Tibial artery (tissue), 4 donors: ENCODE measurements at regions not wholly inside any gene's neighbourhood (a gene's known extent, or its start where the extent isn't known, plus 50 kb on each side); places are given as distances from the start of the nearest gene placed in this dataset.

ENCODE experiments used
- DNase-seq, 2 donors: peaks; one replicate each; pipeline ENCODE4 v3.0.0-alpha.2; 2019
- H3K27ac ChIP-seq, 2 donors: fragments of 200-600 bp; sonication (generic) in 1 of 2; 1 replicate in 1 of 2; 2 replicates in 1 of 2; pipeline ENCODE4 v1.5.1; 2018 to 2019; ENCODE audit warnings: mild to moderate bottlenecking in 1 of 2
- H3K27me3 ChIP-seq, 2 donors: fragments of 200-600 bp; sonication (generic) in 1 of 2; one replicate each; pipeline versions ENCODE4 v1.5.1 to v1.6.0; 2016 to 2019
- H3K36me3 ChIP-seq, 3 donors: fragments of 200-600 bp; sonication (generic) in 2 of 3; one replicate each; pipeline ENCODE4 v1.5.1; 2016 to 2019; ENCODE audit warnings: mild to moderate bottlenecking in 2 of 3
- H3K4me1 ChIP-seq, 4 donors: fragments of 200-600 bp; sonication (generic) in 2 of 4; 1 replicate in 3 of 4; 2 replicates in 1 of 4; pipeline ENCODE4 v1.5.1; 2016 to 2019
- H3K4me3 ChIP-seq, 2 donors: fragments of 200-600 bp; sonication (generic) in 1 of 2; 1 replicate in 1 of 2; 2 replicates in 1 of 2; pipeline ENCODE4 v1.5.1; 2018 to 2019; ENCODE audit warnings: mild to moderate bottlenecking in 2 of 2
- H3K9me3 ChIP-seq, 3 donors: fragments of 200-600 bp; sonication (generic) in 1 of 3; one replicate each; pipeline ENCODE4 v1.5.1; 2016 to 2019
- intact Hi-C: fragments of 100-400 bp; cut with DNase I; formaldehyde crosslinking; loops from one replicate; pipeline ENCODE4 v1.15.0; 2023; ENCODE audit warnings: low total_unique reads
- TF ChIP-seq, protein P1 (sequence below), 2 experiments: fragments of 200-600 bp in 1 of 2; fragments of 450-650 bp in 1 of 2; IDR thresholded peaks; one replicate each; pipeline ENCODE4 v1.5.1; 2017 to 2019; ENCODE audit warnings: antibody characterized with exemption in 2 of 2, mild to moderate bottlenecking in 1 of 2, moderate library complexity in 1 of 2

DNA sequence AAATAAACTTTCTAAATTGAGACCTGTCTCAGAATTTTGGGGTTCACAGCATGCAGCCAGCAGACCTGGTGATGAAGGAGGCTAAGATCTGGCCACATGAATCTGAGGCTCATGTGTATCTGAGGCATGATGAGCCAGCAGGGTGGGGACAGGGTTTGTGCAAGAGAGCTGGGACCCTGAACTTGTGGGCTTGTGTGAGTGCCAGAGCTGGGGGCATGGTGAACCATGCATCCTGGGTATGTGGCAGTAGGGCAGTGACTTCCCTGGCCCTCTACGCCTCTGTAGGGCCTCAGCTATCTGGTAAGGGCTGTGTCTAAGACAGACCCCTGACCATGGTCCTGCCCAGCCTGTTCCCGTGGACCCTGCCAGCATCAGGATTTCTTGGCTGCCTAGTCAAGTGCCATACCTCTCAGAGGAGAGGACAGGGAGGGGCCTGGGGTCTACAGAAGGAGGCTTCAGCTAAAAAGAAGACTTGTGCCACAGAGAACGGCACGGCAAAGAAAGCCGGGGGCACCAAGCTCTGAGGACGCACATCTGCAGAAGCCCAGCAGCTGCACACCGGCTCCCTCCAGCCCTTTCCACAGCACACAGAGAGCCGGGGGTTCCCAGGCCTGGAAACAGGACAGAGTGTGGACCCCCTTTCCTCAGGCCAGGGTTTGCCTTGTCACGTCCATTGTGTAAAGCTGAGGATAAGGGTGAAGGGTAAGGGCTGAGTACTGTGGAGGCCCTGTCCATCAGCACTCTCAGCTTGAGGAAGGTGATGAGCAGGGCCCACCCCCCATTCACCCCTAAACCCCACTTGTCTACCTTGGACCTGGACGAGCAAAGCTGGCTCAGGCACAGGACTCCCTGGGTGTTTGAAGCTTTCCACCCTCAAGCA, 130.1 kb downstream of the MRPL36 start:
- no peak for DNase-seq
- TF ChIP-seq, protein P1, sequence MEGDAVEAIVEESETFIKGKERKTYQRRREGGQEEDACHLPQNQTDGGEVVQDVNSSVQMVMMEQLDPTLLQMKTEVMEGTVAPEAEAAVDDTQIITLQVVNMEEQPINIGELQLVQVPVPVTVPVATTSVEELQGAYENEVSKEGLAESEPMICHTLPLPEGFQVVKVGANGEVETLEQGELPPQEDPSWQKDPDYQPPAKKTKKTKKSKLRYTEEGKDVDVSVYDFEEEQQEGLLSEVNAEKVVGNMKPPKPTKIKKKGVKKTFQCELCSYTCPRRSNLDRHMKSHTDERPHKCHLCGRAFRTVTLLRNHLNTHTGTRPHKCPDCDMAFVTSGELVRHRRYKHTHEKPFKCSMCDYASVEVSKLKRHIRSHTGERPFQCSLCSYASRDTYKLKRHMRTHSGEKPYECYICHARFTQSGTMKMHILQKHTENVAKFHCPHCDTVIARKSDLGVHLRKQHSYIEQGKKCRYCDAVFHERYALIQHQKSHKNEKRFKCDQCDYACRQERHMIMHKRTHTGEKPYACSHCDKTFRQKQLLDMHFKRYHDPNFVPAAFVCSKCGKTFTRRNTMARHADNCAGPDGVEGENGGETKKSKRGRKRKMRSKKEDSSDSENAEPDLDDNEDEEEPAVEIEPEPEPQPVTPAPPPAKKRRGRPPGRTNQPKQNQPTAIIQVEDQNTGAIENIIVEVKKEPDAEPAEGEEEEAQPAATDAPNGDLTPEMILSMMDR (IDR thresholded peaks at IDR 0.05), result no peak
- no peaks in the 10 kb centered on the region for H3K36me3 ChIP-seq
- intact Hi-C loops, result no loop called here
- no peak overlapping the region for H3K27ac ChIP-seq
- peaks cover 0 to 14% (median 11%) of the 10 kb centered on the region in 4 donors for H3K4me1 ChIP-seq
- H3K4me3 ChIP-seq, result no peak overlapping the region
- H3K27me3 ChIP-seq, result peaks cover 0 to 75% of the 10 kb centered on the region in 2 donors
- peaks cover 0 to 22% (median 0%) of the 10 kb centered on the region in 3 donors for H3K9me3 ChIP-seq

DNA sequence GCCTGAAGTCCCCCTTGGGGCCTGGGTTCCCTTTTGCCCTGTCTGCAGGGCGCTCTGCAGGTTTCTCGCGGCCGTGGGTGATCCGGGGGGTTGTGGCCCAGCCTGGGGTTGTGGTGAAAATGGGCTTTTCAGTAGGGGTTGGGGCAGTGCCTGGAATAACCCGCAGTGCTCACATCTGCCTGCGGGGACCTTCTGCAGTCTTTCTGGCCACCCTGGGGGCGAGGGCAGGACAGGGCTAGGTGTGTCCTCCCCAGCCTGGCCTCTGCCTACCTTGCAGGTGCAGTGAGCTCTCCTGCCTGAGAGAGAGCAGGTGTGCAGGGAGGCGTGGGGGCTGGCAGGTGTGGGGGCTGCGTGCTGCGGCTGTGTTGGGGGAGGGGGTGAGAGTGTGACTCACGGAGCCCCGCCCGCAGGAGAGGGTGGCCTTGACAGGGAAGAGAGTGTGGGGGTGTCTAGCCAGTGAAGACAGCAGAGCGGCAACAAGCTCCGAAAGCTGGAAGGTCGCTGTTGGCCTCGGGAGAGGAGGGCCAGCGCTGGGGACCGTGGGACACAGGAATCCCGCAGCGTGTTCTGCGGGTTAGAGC, 131.4 kb downstream of the MRPL36 start:
- no peak overlapping the region for H3K4me3 ChIP-seq
- no peaks in the 10 kb centered on the region for H3K36me3 ChIP-seq
- DNase-seq, result no peak
- peaks cover 0 to 14% (median 11%) of the 10 kb centered on the region in 4 donors for H3K4me1 ChIP-seq
- H3K27me3 ChIP-seq, result peaks cover 0 to 80% of the 10 kb centered on the region in 2 donors
- intact Hi-C loops, result no loop called here
- no peak overlapping the region for H3K27ac ChIP-seq
- TF ChIP-seq, protein P1 (IDR thresholded peaks at IDR 0.05), result no peak
- peaks cover 0 to 22% (median 0%) of the 10 kb centered on the region in 3 donors for H3K9me3 ChIP-seq

DNA sequence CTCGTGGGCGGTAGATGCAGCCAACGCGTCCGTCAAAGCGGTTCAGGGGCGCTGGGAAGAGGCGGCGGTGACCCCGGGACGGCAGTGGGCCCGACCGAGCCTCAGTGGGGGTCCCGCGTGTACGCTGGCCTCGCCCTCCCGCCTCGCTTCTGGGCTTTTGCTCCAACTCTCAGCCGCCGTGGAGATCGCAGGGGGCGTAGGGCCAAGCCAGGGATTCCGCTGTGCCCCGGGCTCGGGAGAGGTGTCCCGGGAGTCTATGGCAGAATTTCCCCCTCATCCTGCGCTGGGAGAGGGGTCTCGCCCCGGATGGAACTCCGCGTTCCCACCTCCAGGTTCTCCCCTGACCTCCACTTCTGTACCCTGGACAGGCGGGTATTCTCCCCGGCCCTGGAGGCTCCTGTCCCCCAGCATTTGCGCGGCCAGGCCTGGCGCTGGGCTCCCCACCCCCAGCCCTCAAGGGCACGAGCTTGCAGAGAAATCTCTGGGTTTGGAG, 131.9 kb downstream of the MRPL36 start:
- H3K9me3 ChIP-seq, result peaks cover 0 to 22% (median 0%) of the 10 kb centered on the region in 3 donors
- H3K36me3 ChIP-seq, result no peaks in the 10 kb centered on the region
- H3K27me3 ChIP-seq, result peaks cover 0 to 78% of the 10 kb centered on the region in 2 donors
- intact Hi-C loops, result no loop called here
- peak in 1 of 2 donors; percentile 48 for DNase-seq
- H3K27ac ChIP-seq, result no peak overlapping the region
- peak overlapping the region in 1 of 2 donors; percentile 25 for H3K4me3 ChIP-seq
- H3K4me1 ChIP-seq, result peaks cover 0 to 14% (median 11%) of the 10 kb centered on the region in 4 donors
- TF ChIP-seq, protein P1 (IDR thresholded peaks at IDR 0.05), result no peak

DNA sequence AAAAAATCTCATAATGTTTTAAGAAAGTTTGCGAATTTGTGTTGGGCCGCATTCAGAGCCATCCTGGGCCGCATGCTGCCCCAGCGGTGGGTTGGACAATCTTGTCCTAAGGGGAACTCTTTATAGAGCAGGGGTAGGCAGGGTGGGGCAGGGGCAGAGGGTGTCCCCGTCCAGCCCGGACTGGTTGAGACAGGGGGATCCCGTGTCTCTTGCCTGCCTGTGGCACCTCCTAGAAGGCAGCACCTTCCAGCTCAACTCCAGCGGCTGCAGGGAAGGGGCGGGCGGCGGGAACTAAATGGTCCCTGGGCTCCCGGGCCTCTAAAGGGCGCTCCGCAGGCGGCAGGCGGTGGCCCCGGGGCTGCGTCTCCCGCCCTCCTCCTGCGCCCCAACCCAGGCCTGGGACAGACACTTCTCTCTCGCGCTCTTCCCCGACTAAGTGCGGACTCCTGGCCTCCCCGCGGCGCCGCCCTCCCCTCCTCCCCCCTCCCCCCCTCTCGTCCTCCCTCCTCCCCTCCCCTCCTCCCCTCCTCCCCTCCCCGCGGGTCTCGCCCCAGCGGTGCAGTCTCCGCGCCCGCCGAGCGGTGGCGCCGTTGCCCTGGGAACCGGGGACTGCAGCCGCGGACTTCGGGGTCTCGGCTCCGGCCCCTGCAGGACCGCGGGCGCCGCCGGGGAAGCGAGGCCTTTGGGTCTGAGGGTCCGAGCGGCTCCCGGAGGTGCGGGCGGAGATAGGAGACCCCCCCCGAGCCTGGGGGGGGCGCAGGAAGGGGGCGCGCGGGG, 132.6 kb downstream of the MRPL36 start:
- Histone ChIP-seq H3K27me3 (peaks cover 0 to 77% of the 10 kb centered on the region in 2 donors), H3K9me3 (peaks cover 0 to 22% (median 0%) of the 10 kb centered on the region in 3 donors), H3K4me3 (peak overlapping the region in 1 of 2 donors; percentile 25), H3K4me1 (peaks cover 0 to 14% (median 11%) of the 10 kb centered on the region in 4 donors), H3K36me3 (no peaks in the 10 kb centered on the region), H3K27ac (no peak overlapping the region)
- DNase-seq, result no peak
- intact Hi-C loops, result no loop called here
- TF ChIP-seq, protein P1 (IDR thresholded peaks at IDR 0.05), result no peak

DNA sequence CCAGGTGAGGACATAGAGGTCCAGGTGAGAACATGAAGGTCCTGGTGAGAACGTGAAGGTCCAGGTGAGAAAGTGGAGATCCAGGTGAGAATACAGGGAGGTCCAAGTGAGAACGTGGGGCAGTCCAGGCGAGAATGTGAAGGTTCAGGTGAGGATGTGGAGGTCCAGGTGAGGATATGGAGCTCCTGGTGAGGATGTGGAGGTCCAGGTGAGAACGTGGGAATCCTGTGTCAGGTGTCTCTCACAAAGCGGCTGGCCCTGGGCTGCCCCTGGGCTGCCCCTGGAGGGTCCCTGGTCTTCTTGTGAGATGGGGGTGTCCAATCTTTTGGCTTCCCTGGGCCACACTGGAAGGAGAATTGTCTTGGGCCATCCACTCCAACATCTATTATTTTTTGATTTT, 133.4 kb downstream of the MRPL36 start:
- DNase-seq, result no peak
- intact Hi-C loops, result no loop called here
- TF ChIP-seq, protein P1 (IDR thresholded peaks at IDR 0.05), result no peak
- H3K4me3 ChIP-seq, result no peak overlapping the region
- peaks cover 0 to 79% of the 10 kb centered on the region in 2 donors for H3K27me3 ChIP-seq
- no peaks in the 10 kb centered on the region for H3K36me3 ChIP-seq
- H3K27ac ChIP-seq, result no peak overlapping the region
- peaks cover 0 to 14% (median 11%) of the 10 kb centered on the region in 4 donors for H3K4me1 ChIP-seq
- H3K9me3 ChIP-seq, result peaks cover 0 to 21% (median 0%) of the 10 kb centered on the region in 3 donors
